ENCODE measurements at regions not wholly inside any gene's neighbourhood (a gene's known extent, or its start where the extent isn't known, plus 50 kb on each side); places are given as distances from the start of the nearest gene placed in this dataset.

DNA sequence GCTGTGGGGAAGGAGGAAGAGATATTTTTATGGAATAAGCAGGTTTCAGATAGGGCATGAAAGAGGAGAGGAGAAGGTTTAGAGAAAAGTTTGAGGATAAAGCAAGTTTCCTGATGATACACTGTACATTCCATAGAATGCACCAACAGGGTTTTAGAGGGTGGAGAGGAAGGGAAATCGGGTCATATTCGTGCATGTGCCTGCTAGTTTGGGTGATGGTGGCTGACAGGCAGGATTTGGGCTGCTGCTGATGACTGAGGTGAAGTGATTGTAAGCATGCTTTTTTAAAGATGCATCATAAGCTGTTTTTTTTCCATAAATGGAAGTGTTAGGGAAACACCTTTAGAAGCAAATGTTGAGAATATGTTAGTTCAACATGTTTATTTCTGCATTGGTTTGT is 68.8 kb downstream of the PMAIP1 start:
- TF ChIP-seq, protein P1, sequence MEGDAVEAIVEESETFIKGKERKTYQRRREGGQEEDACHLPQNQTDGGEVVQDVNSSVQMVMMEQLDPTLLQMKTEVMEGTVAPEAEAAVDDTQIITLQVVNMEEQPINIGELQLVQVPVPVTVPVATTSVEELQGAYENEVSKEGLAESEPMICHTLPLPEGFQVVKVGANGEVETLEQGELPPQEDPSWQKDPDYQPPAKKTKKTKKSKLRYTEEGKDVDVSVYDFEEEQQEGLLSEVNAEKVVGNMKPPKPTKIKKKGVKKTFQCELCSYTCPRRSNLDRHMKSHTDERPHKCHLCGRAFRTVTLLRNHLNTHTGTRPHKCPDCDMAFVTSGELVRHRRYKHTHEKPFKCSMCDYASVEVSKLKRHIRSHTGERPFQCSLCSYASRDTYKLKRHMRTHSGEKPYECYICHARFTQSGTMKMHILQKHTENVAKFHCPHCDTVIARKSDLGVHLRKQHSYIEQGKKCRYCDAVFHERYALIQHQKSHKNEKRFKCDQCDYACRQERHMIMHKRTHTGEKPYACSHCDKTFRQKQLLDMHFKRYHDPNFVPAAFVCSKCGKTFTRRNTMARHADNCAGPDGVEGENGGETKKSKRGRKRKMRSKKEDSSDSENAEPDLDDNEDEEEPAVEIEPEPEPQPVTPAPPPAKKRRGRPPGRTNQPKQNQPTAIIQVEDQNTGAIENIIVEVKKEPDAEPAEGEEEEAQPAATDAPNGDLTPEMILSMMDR (conservative IDR thresholded peaks at IDR 0.05; ENCODE audit: low read length): no peak
- no peak for DNase-seq (ENCODE audit: low read depth)
- H3K4me3 ChIP-seq (ENCODE audit: low read length): no peak overlapping the region

DNA sequence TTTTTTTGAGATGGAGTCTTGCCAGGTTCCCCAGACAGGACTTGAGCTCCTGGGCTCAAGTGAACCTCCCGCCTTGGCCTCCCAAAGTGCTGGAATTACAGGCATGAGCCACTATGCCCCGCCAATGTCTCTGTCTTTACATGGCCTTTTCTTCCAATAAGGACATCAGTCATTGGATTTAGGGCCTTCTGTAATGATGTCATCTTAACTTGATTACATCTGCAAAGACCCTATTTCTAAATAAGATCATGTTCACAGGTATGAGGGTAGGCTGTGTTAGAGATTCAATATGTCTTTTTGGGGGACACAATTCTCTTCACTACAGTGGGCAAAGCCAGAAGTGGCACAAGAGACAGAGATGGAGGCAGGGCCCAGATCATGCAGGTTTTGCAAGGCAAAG is 68.1 kb downstream of the PMAIP1 start:
- no peak for DNase-seq (ENCODE audit: low read depth)
- TF ChIP-seq, protein P1 (conservative IDR thresholded peaks at IDR 0.05; ENCODE audit: low read length): no peak
- no peak overlapping the region for H3K4me3 ChIP-seq (ENCODE audit: low read length)

DNA sequence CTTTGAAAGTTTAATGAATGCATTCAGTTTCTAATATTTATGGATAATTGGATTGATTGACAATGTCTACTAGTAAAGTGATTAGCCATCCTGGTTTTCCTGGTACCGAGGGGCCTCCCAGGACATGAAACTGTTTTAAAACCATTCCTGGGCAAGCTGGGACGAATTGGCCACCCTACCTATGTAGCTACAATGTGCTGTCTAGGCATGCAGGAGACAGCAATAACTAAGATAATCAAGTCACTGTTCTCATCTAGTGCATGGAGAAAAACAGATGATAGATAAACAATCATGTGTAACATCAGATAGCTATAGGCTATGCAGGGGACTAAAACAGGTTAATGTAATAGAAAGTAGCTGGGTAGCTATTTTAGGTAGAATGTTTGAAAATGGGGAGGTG is 67.1 kb downstream of the PMAIP1 start:
- no peak overlapping the region for H3K4me3 ChIP-seq (ENCODE audit: low read length)
- DNase-seq (ENCODE audit: low read depth): no peak
- TF ChIP-seq, protein P1 (conservative IDR thresholded peaks at IDR 0.05; ENCODE audit: low read length): no peak

DNA sequence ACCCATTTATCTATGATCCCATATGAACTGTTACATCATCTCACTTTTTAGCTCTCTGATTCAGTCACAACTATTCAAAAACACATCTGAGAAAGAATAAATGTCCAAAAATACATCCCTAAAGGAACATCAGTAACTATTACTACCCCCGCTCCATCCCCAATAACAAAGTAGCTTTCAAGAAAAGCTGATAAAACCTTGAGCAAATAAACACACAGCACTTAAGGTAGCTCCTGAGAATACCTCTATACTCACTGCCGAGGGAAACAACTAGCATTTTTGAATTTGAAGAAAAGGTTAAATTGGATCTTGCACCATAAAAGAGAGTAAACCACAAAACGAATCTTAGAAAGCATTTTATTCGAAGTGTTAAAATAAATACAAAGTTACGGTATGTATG is 63.4 kb downstream of the PMAIP1 start:
- TF ChIP-seq, protein P1 (conservative IDR thresholded peaks at IDR 0.05; ENCODE audit: low read length): no peak
- no peak for DNase-seq (ENCODE audit: low read depth)
- H3K4me3 ChIP-seq (ENCODE audit: low read length): no peak overlapping the region

DNA sequence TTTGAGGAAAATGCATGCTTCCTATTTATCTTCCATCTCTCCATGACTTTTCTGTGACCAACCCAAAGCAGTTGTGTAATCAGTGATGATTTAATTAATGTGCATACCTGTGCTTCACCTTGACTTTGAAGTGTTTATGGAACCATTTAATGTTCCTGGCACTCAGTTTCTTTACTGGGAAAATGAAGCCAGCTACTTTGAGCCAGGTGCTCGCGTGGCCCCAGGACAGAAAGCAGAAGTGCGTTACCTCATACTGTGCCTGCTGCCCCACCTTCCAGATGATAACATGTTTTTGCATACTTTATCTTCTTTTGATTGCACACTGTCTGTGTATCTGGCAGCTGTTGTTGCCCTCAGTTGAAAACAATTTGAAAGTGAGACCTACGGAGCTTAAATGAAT is 61.3 kb downstream of the PMAIP1 start:
- no peak overlapping the region for H3K4me3 ChIP-seq (ENCODE audit: low read length)
- DNase-seq (ENCODE audit: low read depth): no peak
- TF ChIP-seq, protein P1 (conservative IDR thresholded peaks at IDR 0.05; ENCODE audit: low read length): no peak

DNA sequence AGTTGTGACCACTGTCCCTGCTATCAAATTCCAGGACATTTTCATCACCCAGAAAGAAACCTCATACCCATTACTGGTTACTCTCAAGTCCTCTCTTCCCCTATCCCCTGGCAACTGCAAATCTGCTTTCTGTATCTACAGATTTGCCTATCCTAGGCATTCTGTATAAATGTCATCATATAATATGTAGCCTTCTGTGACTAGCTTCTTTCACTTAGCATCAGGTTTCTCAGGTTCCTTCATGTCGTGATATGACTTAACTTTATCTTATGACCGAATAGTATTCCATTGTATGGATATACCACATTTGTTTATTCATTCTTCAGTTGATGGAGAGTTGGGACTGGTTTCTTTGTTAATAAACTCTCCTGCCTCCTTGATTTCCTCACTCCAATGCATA is 60.5 kb downstream of the PMAIP1 start:
- TF ChIP-seq, protein P1 (conservative IDR thresholded peaks at IDR 0.05; ENCODE audit: low read length): no peak
- DNase-seq (ENCODE audit: low read depth): no peak
- H3K4me3 ChIP-seq (ENCODE audit: low read length): no peak overlapping the region

DNA sequence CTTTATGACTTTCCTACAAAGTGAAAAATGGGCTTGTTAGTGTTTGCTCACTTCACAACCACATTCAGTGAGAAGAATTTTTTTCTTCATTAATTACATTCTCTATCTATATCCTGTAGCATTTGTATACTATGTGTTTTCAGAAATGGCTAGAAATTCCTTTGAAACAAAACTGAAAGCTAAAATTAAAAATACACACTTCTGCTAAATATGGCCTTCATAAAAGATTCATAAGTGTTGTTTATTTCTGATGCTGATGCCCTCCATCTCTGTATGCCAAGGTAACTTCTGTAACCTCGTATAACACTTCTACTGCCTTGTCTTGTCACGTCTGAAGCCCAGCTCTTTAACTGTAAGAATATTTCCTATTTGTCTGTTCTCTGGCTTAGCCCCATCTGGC is 59.8 kb downstream of the PMAIP1 start:
- H3K4me3 ChIP-seq (ENCODE audit: low read length): no peak overlapping the region
- TF ChIP-seq, protein P1 (conservative IDR thresholded peaks at IDR 0.05; ENCODE audit: low read length): no peak
- no peak for DNase-seq (ENCODE audit: low read depth)

Measured in AG10803 (cell line).